Activated CD4-positive, CD25-positive, alpha-beta regulatory T cell treated with anti-CD3 and anti-CD28 coated beads, Interleukin-2, amount 50 U/mL, for 16 hours (primary cell): ENCODE measurements at regions not wholly inside any gene's neighbourhood (a gene's known extent, or its start where the extent isn't known, plus 50 kb on each side); places are given as distances from the start of the nearest gene placed in this dataset.
"Not testable (repeated sequence)": the region's sequence is repeated elsewhere in the genome, so short reads cannot be mapped to it uniquely, and the experiment has no call there.

Experiments
- DNase-seq: peaks from one replicate; pipeline ENCODE4 v3.0.0-alpha.2; 2020; ENCODE audit warnings: low read depth, low spot score

- no peak for DNase-seq
Measured at GRCh38 chr2:220550995-220551700, 923.7 kb downstream of the SLC4A3 start.

- no peak for DNase-seq
Measured at GRCh38 chr2:220552790-220553535, 925.5 kb downstream of the SLC4A3 start.

GRCh38 chr2:220555961-220556630 is 928.7 kb downstream of the SLC4A3 start:
- DNase-seq, result no peak

- DNase-seq, result no peak
Measured at GRCh38 chr2:220556658-220557057, 929.2 kb downstream of the SLC4A3 start.

GRCh38 chr2:220560192-220560591 is 932.8 kb downstream of the SLC4A3 start:
- no peak for DNase-seq

GRCh38 chr2:220562375-220563140 is 935.1 kb downstream of the SLC4A3 start:
- no peak for DNase-seq

- DNase-seq, result no peak
Measured at GRCh38 chr2:220568296-220568695, 940.9 kb downstream of the SLC4A3 start.

GRCh38 chr2:220569112-220569897 is 941.9 kb downstream of the SLC4A3 start:
- no peak for DNase-seq

GRCh38 chr2:220572385-220572784 is 945.0 kb downstream of the SLC4A3 start:
- no peak for DNase-seq

- DNase-seq, result no peak
Measured at GRCh38 chr2:220574038-220574437, 946.6 kb downstream of the SLC4A3 start.

- DNase-seq, result no peak
Measured at GRCh38 chr2:220575963-220576362, 948.5 kb downstream of the SLC4A3 start.

GRCh38 chr2:220579452-220579851 is 952.0 kb downstream of the SLC4A3 start:
- DNase-seq, result no peak

GRCh38 chr2:220580113-220580512 is 952.7 kb downstream of the SLC4A3 start:
- DNase-seq, result no peak

- DNase-seq, result no peak
Measured at GRCh38 chr2:220583725-220584124, 956.3 kb downstream of the SLC4A3 start.

- no peak for DNase-seq
Measured at GRCh38 chr2:220585241-220585640, 957.8 kb downstream of the SLC4A3 start.

- DNase-seq, result no peak
Measured at GRCh38 chr2:220586980-220587530, 959.6 kb downstream of the SLC4A3 start.

GRCh38 chr2:220588148-220588547 is 960.7 kb downstream of the SLC4A3 start:
- no peak for DNase-seq

- no peak for DNase-seq
Measured at GRCh38 chr2:220590476-220590875, 963.0 kb downstream of the SLC4A3 start.

- no peak for DNase-seq
Measured at GRCh38 chr2:220593526-220593925, 966.1 kb downstream of the SLC4A3 start.

GRCh38 chr2:220601674-220602073 is 970.4 kb downstream of the EPHA4 start:
- no peak for DNase-seq

- DNase-seq, result not testable (repeated sequence)
Measured at GRCh38 chr2:220613004-220613403, 959.1 kb downstream of the EPHA4 start.
